K562 (cell line): ENCODE measurements at regions not wholly inside any gene's neighbourhood (a gene's known extent, or its start where the extent isn't known, plus 50 kb on each side); places are given as distances from the start of the nearest gene placed in this dataset.

Experiments used
- CBX5 ChIP-seq: IDR thresholded peaks from 2 replicates; pipeline ENCODE4 v1.6.1; 2014; ENCODE audit warnings: low read depth, borderline replicate concordance
- ELF1 ChIP-seq: fragments of 200-800 bp; sonication (Bioruptor generic); IDR thresholded peaks from 2 replicates; pipeline ENCODE4 v1.6.1; 2016; ENCODE audit warnings: missing genetic modification characterization, missing compliant biosample characterization
- RB1 ChIP-seq: fragments of 450-650 bp; IDR thresholded peaks from 2 replicates; pipeline ENCODE4 v1.6.1; 2017; ENCODE audit warnings: low read depth, mild to moderate bottlenecking
- TOE1 ChIP-seq, 2 experiments: fragments of 450-650 bp in 1 of 2; sonication (generic) in 1 of 2; formaldehyde crosslinking in 1 of 2; IDR thresholded peaks; 2 replicates each; pipeline versions ENCODE4 v1.7.1 to v1.8.0; 2016 to 2022; ENCODE audit warnings: borderline replicate concordance in 2 of 2, mild to moderate bottlenecking in 2 of 2, antibody characterized with exemption in 1 of 2, inconsistent platforms in 1 of 2, low read depth in 1 of 2, missing genetic modification reagents in 1 of 2, moderate library complexity in 1 of 2
- ZC3H11A ChIP-seq: IDR thresholded peaks from 2 replicates; pipeline ENCODE4 v1.6.1; 2012; ENCODE audit warnings: low read depth, low read length, improper control_type of control experiment
- ZNF75A ChIP-seq: fragments of 450-650 bp; formaldehyde crosslinking; IDR thresholded peaks from 2 replicates; pipeline ENCODE4 v1.4.0; 2020; ENCODE audit warnings: mild to moderate bottlenecking
- ZZZ3 ChIP-seq: fragments of 450-650 bp; IDR thresholded peaks from 2 replicates; pipeline ENCODE4 v1.6.1; 2016; ENCODE audit warnings: antibody characterized with exemption, mild to moderate bottlenecking, moderate library complexity
- TF ChIP-seq, protein P1 (sequence below), 2 experiments: IDR thresholded peaks; 2 replicates each; pipeline ENCODE4 v1.6.1; 2012; ENCODE audit warnings: improper control_type of control experiment in 2 of 2, low read depth in 2 of 2, low read length in 2 of 2, borderline replicate concordance in 1 of 2
- TF ChIP-seq, protein P2 (sequence below): fragments of 450-650 bp; IDR thresholded peaks from 2 replicates; pipeline ENCODE4 v1.6.1; 2018; ENCODE audit warnings: mild to moderate bottlenecking, low read depth; ENCODE audit not compliant: partially characterized antibody
- TF ChIP-seq, protein P3 (sequence below): fragments of 450-650 bp; formaldehyde crosslinking; IDR thresholded peaks from 2 replicates; pipeline ENCODE4 v1.4.0; 2020; ENCODE audit warnings: mild to moderate bottlenecking
- TF ChIP-seq, protein P4 (sequence below): fragments of 450-650 bp; IDR thresholded peaks from 2 replicates; pipeline ENCODE4 v1.7.0; 2016; ENCODE audit warnings: borderline replicate concordance

DNA sequence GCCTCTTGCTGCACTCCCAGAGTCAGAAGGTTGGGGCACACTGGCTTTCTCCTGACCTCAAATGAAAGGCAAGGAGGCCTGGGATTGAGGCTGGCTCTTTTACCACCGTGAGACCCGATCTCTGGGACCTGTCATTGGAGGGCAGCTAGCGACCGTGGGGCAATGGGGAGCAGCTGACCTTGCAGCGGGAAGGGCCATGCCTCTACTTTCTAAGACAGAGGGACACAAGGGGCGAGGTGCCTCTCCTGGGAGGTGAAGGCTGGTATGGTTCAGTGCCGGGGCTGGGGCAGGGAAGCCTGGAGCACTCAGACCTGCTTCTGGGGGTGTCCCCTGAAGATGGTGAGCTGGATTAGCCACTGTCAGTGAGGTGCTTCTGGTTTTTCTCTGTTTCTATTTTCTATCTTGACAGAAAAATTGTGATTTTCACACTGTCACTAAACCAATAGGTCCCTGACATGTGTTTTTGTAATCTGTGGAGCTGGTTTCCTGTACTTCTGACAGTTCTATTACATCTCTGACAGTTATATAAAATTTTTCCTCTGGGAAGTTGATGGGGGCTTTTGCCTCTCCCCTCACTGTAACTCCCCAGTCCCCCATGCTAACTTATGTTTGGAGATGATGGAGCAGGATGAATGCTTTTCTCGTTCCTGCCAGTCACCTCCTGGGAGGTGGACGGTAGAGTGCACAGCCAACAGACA is 340.8 kb downstream of the RPS24 start (continued):
- TF ChIP-seq, protein P1, sequence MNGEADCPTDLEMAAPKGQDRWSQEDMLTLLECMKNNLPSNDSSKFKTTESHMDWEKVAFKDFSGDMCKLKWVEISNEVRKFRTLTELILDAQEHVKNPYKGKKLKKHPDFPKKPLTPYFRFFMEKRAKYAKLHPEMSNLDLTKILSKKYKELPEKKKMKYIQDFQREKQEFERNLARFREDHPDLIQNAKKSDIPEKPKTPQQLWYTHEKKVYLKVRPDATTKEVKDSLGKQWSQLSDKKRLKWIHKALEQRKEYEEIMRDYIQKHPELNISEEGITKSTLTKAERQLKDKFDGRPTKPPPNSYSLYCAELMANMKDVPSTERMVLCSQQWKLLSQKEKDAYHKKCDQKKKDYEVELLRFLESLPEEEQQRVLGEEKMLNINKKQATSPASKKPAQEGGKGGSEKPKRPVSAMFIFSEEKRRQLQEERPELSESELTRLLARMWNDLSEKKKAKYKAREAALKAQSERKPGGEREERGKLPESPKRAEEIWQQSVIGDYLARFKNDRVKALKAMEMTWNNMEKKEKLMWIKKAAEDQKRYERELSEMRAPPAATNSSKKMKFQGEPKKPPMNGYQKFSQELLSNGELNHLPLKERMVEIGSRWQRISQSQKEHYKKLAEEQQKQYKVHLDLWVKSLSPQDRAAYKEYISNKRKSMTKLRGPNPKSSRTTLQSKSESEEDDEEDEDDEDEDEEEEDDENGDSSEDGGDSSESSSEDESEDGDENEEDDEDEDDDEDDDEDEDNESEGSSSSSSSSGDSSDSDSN (IDR thresholded peaks at IDR 0.05; ENCODE audit: borderline replicate concordance in 1 of 2, low read depth in 2 of 2, low read length in 2 of 2) = no peak
- no peak for TF ChIP-seq CBX5
- no peak for TF ChIP-seq ELF1 (tag)
- no peak for TF ChIP-seq ZZZ3
- TF ChIP-seq, protein P2, sequence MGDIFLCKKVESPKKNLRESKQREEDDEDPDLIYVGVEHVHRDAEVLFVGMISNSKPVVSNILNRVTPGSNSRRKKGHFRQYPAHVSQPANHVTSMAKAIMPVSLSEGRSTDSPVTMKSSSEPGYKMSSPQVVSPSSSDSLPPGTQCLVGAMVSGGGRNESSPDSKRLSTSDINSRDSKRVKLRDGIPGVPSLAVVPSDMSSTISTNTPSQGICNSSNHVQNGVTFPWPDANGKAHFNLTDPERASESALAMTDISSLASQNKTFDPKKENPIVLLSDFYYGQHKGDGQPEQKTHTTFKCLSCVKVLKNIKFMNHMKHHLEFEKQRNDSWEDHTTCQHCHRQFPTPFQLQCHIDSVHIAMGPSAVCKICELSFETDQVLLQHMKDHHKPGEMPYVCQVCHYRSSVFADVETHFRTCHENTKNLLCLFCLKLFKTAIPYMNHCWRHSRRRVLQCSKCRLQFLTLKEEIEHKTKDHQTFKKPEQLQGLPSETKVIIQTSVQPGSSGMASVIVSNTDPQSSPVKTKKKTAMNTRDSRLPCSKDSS = no peak
- TF ChIP-seq, protein P3, sequence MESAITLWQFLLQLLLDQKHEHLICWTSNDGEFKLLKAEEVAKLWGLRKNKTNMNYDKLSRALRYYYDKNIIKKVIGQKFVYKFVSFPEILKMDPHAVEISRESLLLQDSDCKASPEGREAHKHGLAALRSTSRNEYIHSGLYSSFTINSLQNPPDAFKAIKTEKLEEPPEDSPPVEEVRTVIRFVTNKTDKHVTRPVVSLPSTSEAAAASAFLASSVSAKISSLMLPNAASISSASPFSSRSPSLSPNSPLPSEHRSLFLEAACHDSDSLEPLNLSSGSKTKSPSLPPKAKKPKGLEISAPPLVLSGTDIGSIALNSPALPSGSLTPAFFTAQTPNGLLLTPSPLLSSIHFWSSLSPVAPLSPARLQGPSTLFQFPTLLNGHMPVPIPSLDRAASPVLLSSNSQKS (CRISPR knock-in tag) = no peak
- TF ChIP-seq, protein P4, sequence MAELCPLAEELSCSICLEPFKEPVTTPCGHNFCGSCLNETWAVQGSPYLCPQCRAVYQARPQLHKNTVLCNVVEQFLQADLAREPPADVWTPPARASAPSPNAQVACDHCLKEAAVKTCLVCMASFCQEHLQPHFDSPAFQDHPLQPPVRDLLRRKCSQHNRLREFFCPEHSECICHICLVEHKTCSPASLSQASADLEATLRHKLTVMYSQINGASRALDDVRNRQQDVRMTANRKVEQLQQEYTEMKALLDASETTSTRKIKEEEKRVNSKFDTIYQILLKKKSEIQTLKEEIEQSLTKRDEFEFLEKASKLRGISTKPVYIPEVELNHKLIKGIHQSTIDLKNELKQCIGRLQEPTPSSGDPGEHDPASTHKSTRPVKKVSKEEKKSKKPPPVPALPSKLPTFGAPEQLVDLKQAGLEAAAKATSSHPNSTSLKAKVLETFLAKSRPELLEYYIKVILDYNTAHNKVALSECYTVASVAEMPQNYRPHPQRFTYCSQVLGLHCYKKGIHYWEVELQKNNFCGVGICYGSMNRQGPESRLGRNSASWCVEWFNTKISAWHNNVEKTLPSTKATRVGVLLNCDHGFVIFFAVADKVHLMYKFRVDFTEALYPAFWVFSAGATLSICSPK = no peak
- TF ChIP-seq RB1 = no peak
- no peak for TF ChIP-seq ZC3H11A
- TF ChIP-seq TOE1 (IDR thresholded peaks at IDR 0.05; ENCODE audit: borderline replicate concordance) = no peak
- TF ChIP-seq TOE1 (CRISPR knock-in tag; IDR thresholded peaks at IDR 0.05; ENCODE audit: borderline replicate concordance, low read depth) = no peak
- no peak for TF ChIP-seq ZNF75A (CRISPR knock-in tag)
